HG03060 (cell line): ENCODE measurements at regions not wholly inside any gene's neighbourhood (a gene's known extent, or its start where the extent isn't known, plus 50 kb on each side); places are given as distances from the start of the nearest gene placed in this dataset.
"Not testable (repeated sequence)": the region's sequence is repeated elsewhere in the genome, so short reads cannot be mapped to it uniquely, and the experiment has no call there.

Experiments
- ATAC-seq: cut with Tn5 transposase; IDR thresholded peaks from one replicate; pipeline ENCODE4 v1.9.1; 2021; ENCODE audit warnings: low read depth, moderate number of reproducible peaks; ENCODE audit not compliant: unreplicated experiment

DNA sequence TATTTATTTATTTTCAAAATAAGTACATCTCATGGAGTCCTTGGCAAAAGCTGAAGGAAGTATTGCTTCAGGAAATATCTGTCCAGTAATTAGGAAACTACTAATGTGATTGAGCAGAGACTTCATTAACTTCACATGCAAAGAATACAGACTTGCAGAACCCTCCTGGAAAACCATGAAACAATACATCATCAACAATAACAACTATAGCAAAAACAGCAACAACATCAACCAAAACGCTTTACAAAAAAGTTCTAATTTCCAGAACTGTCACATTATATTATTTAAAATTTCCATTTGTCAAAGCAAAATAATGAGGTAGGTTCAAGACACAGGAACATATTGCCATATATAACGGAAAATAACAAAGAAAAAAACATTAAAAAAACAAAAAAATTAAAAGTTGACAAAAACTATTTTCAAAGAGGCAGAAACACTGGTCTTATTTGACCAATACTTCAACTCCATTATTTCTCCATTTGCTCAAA, 79.8 kb upstream of the TOP3B start:
- ATAC-seq = no peak

DNA sequence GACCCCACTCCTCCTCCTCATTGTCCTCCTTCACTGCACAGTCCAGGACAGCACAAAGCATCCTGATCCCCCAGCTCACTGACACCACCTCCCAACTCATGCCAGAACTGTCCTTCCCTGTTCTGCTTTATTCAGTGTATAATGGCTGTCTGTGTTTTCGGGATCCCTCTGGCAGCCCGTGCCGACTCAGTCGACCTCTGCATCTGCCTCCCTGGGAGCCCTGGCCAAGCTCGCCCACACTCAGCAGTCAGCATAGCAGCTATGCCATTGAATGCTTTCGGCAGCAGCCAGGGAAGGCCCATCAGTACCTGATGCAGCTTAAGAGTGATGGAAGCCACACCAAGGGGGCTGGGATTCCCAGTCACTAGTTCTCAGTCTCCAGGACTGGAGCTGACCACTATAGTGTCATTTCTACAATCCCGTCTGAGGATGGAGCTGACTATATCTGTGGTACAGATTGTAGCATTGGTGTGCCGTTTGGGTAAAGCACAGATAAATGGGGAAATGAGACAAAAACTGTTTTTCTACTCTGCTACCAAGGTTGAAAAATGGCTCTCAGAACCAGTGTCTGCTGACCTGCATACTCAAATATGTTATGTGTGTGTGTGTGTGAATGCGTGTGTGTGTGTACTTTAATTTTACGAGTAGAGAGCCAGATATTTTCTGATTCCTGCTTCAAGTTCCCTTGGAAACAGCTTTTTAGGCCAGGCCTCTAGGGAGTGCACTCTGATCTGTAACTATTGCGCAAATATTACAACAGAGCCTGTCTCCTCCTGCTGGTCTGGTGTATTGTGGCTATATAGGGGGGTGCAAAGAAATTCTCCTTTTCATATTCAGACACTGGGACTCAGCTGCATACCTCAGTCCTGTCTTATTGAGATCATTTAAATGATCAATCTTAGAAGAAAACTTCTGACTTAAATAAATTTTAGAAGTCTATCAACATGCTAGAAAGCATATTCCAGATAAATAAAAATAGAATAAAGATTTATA, 78.8 kb upstream of the TOP3B start:
- no peak for ATAC-seq

DNA sequence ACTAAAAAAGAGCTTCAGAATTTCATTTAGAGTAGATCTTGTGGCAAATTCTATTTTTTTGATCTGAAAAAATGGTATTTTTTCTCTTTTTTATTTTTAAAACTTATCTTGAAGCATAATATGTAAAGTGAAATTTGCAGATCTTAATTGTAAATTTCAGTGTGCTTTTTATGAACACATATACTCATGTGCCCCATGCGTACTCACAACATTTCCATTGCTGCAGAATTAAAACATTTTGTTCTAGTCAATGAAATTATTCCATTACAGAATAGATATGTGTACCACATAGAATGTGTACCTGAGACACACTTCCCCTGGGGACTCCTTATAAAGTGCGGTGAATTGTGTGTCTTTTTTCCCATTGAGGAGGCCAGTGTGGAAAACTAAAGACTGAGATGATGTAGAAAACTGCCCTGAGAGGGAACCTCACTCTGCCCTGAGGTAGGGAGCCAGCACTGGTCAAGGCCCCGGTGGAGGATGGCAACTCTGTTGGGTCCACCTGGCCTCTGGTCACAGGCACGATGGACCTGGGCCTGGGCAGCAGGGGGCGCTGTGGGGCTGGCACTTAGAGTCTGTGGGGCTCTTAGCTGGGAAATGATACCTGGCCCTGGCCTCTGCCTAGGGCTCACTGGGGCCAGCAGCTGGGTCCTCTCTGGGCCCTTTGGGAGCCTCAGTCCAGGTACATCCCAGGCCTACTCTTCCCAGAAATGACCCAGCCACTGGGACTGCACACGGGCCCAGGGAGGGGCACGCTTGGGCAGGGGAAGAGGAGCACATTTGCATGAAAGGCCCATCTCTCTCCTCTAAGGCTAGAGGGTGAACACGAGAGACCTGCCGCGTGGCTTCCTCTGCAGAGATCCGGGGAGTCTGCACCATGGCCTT, 77.9 kb upstream of the TOP3B start:
- no peak for ATAC-seq

DNA sequence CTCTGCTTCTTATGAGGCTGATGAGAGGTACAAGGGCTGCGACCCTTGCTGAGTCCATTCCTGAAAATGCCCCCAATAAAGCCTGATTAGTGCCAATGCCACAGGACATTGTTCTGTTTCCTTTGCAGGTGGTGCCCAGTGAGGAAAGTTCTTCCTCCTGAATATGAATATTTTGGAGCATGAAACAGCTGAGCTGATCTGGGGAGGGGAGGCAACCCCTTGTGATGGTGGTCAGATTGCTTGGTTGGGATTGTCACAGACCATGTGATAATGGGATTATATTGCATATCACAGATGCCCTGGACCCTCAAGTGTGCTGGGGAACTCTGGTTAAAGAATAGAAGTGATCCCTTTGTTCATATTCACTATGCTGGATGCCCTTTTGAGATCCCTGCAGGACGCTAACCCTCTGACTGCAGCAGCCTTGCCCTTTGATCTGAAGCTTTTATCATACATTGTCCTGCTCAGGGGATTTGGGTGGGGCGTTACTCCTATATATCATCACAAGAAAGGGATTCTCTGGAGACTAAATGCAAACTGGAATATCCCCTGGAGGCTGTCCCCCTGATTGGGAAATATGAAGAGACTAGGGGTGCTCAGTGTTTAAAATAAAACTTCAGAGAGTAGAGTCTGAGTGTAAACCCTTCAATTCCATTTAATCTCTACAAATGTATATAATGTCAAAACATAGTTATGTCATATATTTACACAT, 76.9 kb upstream of the TOP3B start:
- no peak for ATAC-seq

DNA sequence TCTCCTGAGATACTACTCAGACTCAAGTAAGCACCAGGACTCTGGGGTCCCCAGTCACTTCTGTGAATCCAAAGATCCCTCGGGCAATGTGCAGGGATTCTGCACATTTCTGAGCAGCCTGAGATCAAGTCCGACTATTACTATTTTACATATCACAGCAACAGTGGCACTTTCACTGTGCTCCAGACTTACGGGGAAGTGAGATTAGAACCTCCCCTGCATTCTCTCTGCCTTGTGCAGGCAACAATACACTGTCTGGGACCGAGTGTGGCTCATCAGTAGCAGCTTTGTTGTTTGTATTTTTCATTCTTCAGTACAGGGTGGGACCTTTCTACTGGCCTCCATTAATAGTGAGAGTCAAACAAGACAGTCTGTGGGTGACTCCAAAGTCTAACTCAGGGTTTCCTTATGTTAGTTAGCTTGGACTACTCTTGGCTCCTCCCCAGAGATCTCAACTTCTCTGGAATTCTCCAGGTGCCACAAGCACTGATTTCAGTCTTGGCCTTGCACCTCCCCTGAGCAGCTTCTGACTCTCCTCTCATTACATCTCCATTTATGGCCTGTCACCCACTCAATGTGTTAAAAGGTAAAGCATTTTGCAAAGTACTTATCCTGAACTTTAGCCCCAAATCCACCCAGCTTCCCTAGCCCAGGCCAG, 76.2 kb upstream of the TOP3B start:
- no peak for ATAC-seq

DNA sequence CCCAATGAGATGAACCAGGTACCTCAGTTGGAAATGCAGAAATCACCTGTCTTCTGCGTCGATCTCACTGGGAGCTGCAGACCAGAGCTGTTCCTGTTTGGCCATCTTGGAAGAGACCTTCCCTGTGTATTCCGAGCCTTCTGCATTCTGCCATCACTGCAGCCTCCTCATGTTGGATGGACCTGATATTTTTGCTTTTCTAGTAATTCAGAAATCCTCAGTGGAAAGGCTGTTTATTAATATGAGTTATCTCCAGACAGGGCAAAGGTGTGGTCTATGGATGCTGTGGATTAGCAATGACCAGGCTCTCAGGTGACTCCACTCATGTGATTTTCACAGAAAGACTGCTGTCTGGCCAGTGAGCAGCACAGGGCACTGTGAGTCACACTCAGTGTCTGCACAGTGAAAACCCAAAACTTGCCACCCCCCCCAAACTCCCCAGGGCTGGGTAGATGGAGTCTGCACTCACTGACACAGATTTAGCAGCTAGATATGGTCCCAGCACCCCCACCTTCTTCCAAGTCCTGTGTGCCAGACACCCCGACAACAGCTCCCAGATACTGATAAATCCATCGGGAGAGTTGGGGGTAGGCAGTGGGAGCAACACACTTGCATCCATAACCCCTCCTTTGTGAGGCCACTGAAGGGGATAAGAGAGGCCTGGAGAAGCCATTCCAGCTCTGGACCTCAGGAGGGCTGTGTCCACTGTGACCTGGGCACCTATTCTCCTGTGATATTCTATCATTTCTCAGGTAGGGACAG, 75.2 kb upstream of the TOP3B start:
- no peak for ATAC-seq

DNA sequence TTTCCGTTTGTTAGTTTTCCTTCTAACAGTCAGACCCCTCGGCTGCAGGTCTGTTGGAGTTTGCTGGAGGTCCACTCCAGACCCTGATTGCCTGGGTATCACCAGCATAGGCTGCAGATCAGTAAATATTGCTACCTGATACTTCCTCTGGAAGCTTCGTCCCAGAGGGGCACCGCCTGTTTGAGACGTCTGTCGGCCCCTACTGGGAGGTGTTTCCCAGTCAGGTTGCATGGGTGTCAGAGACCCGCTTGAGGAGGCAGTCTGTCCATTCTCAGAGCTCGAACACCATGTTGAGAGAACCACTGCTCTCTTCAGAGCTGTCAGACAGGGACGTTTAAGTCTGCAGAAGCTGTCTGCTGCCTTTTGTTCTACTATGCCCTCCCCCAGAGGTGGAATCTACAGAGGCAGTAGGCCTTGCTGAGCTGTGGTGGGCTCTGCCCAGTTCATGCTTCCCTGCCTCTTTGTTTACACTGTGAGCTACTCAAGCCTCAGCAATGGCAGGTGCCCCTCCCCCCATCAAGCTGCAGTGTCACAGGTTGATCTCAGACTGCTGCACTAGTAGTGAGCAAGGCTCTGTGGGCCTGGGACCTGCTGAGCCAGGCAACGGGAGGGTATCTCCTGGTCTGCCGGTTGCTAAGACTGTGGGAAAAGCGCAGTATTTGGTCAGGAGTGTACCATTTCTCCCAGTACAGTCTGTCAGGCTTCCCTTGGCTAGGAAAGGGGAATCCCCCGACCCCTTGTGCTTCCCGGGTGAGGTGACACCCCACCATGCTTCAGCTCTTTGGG, 74.4 kb upstream of the TOP3B start:
- not testable (repeated sequence) for ATAC-seq

DNA sequence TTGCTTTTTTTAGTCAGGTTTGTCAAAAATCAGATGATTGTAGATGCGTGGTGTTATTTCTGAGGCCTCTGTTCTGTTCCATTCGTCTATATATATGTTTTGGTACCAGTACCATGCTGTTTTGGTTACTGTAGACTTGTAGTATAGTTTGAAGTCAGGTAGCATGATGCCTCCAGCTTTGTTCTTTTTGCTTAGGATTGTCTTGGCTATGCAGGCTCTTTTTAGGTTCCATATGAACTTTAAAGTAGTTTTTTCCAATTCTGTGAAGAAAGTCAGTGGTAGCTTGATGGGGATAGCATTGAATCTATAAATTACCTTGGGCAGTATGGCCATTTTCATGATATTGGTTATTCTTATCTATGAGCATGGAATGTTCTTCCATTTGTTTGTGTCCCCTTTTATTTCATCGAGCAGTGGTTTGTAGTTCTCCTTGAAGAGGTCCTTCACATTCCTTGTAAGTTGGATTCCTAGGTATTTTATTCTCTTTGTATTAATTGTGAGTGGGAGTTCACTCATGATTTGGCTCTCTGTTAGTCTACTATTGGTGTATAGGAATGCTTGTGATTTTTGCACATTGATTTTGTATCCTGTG, 70.1 kb upstream of the TOP3B start:
- ATAC-seq = not testable (repeated sequence)

DNA sequence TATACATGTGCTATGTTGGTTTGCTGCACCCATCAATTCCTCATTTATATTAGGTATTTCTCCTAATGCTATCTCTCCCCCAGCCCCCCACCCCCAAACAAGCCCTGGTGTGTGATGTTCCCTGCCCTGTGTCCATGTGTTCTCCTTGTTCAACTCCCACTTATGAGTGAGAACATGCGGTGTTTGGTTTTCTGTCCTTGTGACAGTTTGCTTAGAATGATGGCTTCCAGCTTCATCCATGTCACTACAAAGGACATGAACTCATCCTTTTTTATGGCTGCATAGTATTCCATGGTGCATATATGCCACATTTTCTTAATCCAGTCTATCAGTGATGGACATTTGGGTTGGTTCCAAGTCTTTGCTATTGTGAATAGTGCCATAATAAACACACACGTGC, 68.4 kb upstream of the TOP3B start:
- not testable (repeated sequence) for ATAC-seq

DNA sequence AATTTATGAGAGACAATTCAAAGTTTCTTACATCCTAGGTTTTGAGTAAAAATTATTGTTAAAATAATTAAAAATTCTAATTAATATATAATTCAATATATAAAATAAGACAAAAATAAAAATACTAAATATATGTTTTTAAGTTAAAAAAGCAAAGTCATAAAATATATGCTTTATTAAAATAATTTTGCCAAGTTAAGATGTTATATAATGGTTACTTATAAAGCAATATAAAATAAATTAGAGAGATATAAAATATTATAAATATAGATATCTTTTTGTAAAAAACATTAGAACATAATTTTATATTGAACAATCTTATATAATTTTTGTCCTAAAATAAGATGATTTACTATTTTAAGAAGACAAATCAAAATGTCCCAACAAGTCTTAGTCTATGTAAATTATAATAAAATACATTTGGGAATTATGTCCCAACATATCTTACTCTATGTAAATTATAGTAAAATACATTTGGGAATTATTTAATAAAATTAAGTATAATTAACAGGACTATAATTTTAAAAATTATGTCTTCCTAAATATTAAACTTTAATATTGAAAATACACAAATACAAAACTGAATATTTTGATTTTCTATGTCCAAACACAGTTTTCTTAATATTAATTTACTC, 67.7 kb upstream of the TOP3B start:
- ATAC-seq = no peak

DNA sequence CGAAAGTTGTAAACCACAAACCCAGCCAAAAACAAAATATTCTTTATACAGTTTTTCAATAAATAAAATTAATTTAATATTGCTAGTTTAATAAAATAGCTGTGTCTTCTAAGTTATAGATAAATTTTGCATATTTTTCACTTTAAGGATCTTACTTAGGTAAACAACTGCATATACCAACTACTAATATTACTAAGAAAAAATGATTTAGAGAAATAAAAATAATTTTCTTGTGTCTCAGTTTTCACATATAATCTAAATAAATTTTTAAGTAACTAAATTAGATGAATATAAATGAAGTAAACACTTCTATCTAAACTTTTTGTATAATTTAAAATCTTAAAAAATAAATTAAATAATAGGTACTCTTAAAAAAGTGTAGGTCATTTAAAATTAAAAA, 67.1 kb upstream of the TOP3B start:
- no peak for ATAC-seq

DNA sequence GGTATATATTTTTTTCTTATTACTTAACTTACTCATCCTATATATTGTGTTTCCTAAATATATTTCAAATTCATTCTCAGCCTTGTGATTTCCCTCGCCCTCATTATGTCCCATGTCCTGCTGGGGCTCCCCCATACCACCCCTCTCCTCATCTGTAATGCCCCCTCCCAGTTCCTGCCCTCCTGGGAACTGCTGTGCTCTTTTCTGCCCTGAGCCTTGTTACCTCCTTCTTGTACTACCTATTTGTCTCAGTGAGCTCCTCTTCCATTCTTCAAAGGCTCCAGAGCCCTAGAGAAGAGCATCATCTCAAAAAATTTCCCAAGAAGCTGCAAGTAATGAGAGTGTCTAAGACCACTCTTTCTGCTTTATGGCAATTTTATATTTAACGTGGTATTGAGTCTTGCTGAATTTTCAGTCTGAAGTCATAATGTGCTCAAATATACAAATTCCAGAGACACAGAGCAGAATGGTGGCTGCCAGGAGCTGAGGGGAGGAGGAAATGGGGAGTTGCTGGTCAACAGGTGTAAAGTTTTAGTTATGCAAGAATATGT, 66.5 kb upstream of the TOP3B start:
- no peak for ATAC-seq

DNA sequence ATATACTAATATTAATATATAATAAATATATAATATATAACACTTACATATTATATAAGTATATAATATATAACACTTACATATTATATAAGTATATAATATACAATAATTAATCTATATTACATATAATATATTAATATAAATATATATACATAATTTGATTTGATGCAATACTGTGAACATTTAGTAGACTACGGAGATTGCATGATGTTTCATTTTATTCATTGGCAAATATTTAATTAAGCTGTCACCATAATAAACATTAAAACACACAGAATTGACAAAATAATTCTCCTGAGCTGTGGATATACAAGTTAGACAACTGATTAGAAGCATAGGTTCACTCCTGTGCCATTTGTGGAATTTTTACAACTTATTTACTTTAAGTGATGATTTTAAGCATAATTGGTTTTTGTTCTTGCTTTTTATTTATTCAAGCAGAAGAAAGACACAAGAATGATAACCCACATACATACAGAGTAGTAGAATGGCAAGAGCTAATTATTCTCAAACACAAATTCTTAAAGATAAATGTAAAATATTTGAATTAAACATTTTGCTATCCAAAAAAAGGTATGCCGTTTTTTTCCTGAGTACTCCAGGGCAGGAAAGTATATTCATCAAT, 65.8 kb upstream of the TOP3B start:
- ATAC-seq = no peak

DNA sequence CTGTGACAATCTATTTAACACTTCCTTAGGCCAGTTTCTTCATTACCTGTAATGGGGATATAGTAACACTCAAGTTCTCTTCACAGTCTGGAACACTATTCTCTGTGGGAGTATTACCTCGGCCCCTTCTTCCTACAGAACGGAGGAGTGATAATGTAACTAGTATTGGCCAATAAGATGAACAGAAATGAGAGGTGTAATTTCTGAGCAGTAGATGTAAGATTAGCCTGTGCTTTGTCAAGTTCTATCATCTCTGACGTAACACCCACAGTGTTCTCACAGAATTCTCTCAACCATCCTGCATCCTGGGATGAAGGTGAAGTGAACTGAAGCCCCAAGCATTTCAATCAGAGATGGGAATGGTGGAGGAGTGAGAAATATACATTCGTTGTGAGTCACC, 65.2 kb upstream of the TOP3B start:
- no peak for ATAC-seq

DNA sequence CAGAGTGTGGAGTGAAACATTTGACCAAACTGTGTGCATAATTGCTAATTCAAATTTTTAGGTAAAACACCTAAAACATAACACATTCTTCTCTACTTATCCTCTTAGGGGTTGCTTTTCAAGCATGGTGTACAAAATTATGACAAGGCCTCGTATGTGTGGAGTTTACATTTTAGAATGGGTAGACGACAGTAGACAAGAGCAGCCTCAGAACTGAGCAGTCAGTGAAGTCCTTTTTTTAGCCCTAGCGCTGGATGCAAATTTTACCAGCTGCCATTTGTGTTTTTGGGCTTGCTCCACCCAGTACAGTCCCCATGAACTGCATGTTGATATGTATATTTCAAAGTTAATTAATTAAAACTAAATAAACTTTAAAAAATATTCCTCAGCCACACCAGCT, 64.7 kb upstream of the TOP3B start:
- no peak for ATAC-seq

DNA sequence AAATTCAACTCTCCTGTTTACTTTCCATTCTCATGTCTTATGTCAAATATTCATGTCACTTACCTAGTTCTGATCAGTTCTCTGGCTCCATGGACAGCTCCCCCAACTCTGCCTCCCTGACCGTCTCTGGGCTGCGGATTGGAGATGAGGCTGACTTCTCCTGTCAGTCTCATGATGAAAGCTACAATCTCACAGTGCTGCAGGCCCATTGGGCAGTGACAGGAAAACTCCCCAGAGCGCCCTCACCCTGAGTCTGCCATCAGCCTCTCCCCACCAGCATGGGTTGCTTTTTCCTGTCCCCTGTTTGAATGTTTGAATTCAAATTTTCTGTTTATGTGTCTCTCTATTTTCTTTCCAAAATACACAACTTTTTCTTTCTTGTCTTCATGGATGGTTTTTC, 63.8 kb upstream of the TOP3B start:
- ATAC-seq = no peak
